GM21515 (cell line): ENCODE measurements at regions not wholly inside any gene's neighbourhood (a gene's known extent, or its start where the extent isn't known, plus 50 kb on each side); places are given as distances from the start of the nearest gene placed in this dataset.

Experiments used
- ATAC-seq: cut with Tn5 transposase; IDR thresholded peaks from one replicate; pipeline ENCODE4 v1.9.1; 2021; ENCODE audit not compliant: unreplicated experiment

DNA sequence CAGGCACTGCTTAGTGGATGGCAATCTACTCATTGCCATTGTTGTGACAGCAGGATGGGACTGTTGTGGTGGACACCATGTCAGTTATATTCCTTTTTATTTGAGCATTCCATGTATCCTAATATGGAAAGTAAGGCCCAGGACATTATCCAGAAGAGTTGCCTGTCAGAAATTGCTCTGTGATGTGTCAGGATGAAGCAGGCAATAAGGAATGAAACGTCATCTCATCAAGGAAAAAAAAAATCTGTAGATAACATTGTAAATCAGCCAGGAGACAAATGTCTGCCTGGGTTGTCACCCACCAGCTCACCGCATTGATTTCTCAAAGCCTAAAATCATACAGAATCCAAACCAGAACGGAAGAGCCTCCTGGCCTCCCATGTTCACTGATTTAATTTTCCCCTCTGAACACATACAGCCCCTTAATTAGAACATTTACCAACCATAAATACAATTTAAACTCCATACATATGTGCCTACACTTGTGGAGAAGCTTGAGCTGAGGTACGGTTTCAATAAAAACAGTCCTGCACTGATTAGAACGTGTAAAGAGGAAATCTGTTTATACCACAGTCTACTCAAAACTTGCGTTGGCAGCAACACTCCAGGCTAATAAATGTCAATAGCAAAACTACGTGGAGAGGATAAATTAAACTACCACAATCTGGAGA is 73.9 kb downstream of the FOXD1 start:
- no peak for ATAC-seq

DNA sequence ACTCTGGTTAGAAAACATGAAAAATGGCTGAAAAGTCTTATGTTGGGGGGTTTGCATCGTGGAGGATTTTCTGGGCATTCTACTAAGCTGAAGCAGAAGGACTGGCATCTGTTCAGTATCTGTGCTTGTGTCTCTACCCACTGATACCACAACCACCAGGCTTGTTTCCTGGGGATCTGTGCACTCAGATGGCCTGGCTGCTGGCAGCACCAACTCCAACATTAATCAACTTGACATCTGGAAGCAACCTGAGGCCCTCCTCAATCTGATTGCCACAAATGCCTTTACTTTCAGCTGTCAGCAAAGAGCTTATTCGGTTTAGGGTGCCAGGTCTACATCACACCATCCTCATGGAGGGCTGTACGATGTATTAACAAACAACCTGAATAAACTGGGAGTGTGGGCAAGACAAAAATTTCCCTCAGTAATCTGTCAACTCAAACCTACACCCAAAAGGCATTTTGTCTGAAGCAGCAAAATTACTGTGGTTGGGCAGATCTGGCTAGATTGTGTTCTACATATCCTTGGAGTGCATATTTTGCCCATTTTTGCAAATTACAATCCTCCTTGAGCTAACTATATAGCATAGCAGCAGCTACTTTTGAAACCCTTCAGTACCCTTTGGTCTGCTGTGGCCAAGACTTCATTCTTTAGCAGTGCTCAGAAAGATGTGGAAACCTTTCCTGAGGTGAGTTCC is 74.6 kb downstream of the FOXD1 start:
- ATAC-seq, result no peak

DNA sequence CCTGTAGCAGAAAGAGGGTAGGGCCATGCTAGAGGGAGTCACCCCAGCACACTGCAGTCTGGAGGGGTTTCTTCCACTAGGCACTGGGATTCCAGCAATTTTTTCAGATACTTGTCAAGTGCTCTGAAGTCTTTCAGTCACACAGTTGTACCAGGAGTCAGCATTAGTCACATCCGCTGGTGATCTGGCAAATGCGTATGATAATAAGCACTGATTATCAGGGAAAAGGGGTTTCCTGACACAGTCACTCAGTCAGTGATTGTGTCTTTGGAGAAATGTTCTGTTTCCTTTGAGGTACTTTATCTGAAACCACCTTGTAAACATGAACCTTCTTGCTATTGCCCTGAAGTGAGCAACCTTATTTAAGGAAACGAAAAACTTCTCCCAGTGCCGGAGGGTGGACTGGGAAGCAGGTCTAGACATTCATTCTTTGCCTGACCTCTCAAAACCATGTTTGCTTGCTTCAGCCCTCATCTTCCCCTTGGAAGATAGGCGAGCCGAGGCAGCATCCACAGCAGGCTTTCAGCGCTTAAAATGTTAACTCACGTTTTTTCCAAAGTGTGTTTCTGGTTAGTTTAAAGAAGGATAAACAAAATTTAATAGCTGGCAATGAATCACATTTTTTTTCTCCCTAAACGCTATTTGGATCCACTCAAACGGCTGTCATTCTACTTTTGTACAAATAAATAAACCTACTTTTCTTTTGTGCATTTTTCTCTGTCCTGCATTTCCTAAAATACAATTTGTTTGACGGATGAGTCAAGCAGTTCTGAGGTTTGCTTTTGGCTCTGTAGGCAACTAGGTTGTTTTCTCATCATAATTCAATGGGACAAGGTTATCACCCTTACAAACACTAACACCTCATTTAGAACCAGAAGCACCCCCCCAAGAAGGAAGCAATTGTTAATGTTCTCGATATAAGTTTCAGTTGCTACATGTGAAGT is 77.7 kb downstream of the FOXD1 start:
- ATAC-seq, result no peak

DNA sequence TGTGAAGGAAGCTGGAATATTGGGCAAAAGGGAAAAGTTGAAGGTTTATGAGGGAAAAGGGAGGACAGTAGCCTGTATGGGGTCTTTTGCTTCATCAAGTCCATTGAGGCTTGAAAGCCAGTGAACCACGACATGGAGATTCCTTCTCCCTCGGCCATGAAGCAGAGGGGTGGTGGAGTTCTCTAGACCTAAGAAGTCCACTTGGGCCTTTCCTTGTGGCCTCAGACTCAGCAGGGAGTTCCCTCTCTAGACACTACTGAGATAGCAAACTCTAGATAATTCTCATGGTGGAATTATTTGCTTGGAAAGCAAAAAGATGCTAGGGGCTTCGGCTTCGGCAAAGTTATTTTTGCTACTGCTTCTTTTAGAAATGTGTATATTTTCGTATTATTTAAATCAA is 78.5 kb downstream of the FOXD1 start:
- ATAC-seq, result no peak

DNA sequence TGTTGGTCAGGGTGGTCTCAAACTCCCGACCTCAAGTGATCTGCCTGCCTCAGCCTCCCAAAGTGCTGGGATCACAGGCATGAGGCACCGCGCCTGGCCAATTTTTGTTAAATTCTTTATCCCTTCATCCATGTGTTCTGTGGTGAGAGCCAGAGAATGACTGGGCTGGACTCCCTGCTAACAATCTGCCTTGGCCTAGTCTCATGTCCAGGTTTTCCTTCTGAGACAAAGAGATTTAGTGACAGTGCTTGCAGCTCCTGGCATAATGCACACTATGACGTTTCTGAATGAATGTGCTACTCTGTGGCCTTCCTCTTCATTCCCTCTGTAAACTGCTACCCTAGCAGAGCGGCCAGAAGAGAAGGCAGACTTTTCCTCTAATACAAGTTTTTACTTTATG is 79.3 kb downstream of the FOXD1 start:
- no peak for ATAC-seq

DNA sequence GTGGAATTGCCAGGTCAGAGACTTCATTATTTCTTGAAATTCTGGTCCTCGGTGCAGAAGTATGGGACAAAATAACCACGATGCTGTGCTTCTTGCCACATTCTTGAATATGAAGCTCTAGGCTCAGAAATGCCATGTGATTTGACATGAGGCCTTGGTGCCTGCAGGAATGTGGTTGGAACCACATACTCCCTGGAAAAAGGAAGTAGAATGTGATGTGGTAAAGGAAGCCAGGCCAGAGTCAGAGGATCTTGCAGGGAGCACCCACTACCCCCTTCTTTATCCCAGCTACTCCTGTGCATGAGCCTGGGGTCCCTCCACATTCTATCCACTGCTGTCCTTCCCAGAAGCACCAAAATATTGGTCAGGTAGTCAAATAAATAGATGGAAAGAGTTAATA is 80.9 kb downstream of the FOXD1 start:
- no peak for ATAC-seq

DNA sequence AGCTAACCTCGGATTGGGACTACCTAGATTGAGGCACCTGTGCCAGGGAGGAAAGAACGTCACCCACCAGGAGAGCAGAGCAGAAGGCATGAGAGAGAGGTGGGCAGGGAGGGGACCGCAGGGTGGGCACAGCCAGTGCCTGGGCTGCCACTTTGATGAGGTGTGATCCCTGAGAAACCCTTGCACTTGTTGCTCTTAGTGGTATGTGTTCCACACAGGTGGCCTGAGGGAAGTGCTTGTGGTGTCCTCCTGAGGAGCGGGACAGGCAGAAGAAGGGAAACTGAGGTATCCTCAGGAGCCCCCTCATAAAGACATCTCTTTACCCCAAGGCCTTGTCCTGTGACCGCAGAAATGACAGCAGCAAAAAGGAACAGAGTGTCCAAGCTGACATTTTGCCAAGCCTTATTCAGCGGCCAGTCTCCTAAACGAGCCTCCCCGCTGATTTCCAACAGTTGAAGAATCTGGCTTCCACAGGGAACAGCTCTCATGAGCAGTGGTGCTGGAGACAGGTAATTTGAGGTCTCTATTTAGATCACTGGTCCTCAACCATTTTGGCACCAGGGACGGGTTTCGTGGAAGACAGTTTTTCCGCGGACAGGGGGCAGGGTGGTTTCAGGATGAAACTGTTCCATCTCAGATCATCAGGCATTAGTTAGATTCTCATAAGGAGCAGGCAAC is 82.4 kb downstream of the FOXD1 start:
- ATAC-seq, result no peak

DNA sequence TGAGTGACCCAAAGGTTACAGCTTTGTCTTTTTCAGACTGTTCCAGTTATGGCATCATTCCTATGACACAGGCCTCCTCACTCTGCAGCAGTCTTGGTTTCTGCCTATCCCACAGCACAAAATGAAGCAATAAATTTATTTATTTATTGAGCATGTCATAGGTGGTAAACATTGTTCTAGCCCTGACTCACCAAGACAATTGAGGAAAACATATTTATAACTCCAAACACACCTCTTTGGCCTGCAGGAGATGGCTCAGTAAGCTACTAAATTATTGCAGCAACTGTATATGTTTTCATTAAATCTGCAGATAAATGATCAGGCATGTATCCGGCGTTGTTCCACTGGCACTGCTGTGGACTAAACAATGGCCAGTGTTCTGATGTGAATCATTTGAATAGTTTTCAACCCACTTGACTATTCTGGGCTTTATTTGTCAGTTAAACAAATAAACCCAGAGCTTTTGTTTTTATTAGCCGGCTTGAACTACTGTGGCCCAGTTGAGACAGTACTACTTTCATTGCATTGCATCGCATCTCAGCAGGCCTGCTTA is 83.2 kb downstream of the FOXD1 start:
- ATAC-seq, result no peak

DNA sequence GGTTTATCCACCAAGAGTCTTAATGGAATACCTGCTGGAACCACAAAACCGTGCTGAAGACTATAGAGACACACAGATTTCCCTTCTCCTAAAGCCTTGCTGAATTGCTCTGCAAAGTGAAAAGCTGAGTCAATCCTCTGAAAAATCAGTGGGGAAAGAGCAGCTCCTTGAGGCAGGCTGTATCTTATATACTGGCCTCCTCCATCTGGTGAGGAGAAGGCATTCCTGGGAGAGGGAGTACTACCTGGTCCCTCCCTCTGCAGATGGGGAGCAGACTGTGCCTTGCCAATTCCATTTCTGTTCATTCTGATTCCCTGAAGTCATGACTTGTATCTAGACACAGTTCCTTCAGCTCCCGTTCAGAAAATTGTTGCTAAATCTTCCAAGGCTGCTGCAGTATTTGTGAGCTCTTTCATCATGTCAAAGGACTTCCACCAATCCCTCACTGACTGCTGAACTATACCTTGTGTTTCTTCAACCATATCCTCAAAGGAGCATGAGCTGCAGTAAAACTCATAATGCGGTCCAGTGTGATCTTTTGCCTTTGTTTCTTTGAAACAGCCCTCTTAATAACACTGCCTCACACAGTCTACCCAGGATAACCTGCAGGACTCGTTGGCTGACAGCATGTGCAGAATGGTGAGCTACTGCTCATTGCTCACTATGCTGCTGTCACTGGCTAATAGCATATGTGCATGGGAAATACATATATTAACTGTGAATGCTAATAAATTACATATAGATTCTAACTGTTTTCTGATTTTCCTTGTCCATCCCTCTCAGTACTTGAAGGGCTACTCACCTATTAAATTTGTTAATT is 84.5 kb downstream of the FOXD1 start:
- no peak for ATAC-seq

DNA sequence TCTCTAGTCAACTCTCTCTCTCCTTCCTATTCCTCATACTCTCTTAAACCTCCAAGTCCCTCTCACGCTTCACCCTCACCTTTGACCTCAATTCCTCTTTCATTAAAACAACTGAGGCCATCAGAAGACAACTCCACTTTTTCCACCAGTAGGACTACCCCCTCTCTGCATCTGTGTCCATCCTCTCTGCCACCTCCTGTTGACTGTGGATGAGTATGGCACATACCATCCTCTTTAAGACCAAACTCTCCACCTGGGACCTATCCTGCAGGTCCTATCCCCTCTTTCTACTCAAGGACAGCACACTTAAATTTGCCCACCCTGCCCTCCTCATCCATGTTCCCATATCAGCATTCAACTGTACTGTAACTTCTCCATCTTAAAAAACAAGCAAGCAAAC is 89.2 kb downstream of the FOXD1 start:
- ATAC-seq, result no peak

DNA sequence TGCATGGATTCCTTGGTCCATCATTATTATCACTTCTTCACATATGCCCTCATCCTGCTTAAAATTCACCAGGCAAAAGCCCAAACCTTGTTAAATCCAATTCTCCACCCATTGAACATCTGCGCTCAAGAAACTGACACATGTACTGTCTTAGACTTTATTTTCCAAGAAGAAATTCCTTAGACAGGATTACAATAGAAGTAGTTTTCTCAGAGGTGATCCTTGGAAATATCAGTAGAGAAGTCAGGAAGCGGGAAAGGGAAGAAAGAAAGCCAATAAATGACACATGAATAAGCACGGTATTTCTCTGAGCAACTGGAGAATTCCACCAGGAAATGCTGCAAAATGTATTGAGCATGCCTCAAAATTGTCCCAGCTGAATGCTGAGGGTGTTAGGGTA is 90.2 kb downstream of the FOXD1 start:
- no peak for ATAC-seq

DNA sequence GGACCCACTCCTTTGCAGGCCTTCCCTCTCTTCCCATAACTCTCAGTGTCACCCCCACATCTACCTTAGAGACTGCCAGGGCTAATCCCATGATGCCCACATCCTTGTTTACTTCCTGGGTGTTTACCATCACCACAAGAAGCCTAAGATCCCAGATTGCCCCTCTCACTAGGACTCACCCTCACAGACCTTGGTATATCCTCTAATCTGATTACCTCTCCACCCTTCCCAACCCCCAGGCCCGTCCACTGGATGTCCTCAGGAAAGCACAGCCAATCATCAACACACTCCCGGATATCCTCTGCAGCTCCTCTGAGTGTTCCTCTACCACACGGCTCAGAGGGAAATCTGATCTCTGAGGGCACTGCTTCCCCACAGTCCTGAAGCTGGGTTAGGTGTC is 91.0 kb downstream of the FOXD1 start:
- no peak for ATAC-seq

DNA sequence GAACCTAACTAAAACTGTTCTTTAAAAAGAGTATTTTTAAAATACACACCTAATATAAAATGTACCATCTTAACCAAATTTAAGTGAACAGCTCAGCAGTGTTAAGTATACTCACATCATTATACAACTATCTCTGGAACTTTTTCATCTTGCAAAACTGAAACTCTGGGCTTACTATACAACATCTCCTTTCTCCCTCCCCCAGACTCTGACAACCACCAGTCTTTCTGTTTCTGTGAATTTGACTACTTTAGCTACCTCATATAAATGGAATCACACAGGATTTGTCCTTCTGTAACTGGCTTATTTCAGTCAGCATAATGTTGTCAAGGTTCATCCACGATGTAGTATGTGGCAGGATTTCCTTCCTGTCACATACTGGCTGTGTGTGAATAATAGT is 93.5 kb downstream of the FOXD1 start:
- no peak for ATAC-seq

DNA sequence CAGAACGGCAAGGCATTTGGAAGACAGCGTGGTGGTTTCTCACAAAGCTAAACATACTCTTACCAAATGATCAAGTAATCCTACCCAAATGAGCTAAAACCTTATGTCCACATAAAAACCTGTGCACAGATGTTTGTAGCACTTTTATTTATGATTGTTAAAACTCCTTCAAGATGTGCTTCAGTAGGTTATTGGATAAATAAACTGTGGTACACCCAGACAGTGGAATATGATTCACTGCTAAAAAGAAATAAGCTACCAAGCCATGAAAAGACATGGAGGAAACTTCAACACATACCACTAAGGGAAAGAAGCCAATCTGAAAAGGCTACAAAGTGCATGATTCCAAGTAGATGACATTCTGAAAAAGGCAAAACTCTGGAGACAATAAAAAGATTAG is 94.2 kb downstream of the FOXD1 start:
- no peak for ATAC-seq

DNA sequence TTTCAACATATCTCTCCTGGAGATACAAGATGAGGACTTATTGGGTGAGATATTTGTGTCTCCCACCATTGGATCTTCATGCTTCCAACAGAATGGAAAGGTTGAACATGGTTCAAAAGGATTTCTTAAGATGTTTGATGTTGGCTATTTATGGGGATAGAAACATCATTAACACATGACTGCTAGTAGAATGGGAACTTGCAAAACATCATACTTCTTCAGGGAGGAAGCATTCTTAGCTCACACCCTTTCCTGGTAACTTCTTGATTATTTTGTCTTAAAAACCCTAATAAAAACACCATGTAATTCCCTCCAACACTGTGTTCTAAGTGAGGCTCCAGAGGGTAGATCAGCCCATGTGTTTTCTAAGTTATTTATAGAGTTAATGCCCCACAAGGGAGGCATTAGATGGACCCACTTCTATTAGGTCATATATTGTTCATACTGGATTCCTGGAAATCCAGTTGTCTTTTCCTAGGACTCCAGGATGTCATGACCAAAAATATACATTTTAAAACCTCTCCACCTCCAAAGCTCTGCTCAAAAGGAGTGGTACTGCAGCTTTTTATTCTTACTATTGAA is 95.8 kb downstream of the FOXD1 start:
- no peak for ATAC-seq

DNA sequence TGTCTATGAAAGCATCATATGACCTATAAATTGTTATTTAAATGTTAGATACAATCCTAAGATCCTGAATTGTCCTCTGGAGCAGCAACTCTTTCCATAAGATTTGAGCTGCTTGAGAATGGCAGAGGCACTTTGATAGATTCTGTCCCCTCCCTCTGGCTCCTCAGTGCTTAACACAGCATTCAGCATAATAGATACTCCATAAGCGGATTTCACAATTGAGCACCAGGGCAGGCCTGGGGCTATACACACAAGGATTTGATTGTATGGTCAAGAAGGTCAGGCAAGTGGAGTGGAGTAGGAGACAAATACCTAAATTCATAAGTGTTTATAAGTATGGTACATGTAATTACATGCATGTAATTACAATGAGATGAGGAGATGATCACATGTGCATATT is 96.3 kb downstream of the FOXD1 start:
- no peak for ATAC-seq

DNA sequence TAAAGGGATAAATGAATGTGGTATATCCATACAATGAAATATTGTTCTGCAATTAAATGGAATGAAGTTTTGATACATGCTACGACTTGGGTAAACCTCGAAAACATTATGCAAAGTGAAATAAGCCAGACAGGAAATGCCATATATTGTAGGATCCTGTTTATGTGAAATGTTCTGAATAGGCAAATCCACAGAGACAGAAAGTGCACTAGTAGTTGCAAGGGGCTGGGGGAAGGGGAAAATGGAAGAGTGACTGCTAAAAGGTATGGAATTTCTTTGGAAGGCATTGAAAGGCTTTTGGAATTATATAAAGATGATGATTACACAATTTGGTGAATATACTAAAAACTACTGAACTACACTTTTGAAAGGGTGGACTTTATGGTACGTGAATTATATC is 97.0 kb downstream of the FOXD1 start:
- no peak for ATAC-seq

DNA sequence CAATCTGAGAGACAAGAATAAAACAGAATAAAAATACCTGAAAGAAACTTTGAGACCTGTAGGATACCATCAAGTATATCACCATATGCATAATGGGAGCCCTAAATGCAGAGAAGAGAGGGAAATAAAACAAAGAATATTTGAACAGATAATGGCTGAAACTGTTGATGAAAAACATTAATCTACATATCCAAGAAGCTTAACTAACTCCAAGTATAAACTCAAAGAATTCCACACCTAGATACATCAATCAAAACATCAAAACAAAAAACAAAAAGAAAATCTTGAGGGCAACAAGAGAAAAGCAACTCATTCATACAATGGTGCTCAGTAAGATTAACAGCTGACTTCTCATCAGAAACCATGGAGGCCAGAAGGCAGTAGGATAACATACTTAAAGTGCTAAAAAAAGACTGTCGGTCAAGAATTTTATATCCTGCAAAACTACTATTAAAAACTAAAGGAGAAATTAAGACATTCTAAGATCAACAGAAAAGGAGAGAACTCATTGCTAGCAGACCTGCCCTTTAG is 101.6 kb downstream of the FOXD1 start:
- no peak for ATAC-seq

DNA sequence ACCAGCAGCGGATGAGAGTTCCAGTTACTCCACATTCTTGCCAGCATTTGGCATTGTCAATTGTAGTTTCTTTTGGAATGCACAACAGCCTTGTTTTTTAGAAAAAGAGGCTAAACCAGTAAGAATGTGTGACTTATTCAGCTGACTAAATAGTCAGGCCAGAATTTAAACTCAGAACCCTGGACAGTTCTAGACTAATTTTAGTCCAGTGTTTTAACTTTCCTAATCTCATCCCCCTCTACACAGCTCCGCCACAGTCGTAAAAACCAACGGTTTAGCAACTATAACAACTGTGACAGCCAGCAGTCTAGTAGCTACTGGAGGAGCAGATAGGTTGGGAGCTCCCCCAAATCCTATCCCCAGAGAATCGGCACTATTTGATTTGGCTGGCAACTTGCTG is 103.7 kb downstream of the FOXD1 start:
- no peak for ATAC-seq

DNA sequence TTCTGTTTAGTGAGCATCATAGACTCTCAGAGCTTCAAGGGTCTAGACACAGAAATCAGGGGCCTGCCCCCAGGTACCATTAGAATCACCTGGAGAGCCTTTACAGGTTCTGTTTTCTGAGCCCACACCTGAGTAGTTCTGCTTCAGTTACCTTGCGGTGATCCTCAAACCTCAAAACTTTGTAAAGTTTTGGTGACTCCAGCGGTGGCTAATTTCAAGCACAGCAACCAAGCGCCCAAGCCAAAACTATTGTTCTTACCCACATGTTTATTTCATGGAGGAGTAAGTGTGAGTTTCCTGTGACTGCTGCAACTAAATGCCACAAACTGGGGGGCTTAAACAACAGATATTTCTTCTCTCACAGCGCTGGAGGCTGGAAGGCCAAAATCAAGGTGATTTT is 108.9 kb downstream of the FOXD1 start:
- no peak for ATAC-seq
